HG03575 (cell line): ENCODE measurements at regions not wholly inside any gene's neighbourhood (a gene's known extent, or its start where the extent isn't known, plus 50 kb on each side); places are given as distances from the start of the nearest gene placed in this dataset.
"Not testable (repeated sequence)": the region's sequence is repeated elsewhere in the genome, so short reads cannot be mapped to it uniquely, and the experiment has no call there.

Experiments used
- ATAC-seq: cut with Tn5 transposase; IDR thresholded peaks from one replicate; pipeline ENCODE4 v1.9.1; 2021; ENCODE audit not compliant: unreplicated experiment, insufficient number of reproducible peaks, low FRiP score; ENCODE audit errors: extremely low read depth

- no peak for ATAC-seq
Measured at GRCh38 chr3:125645616-125646015, 50.3 kb upstream of the OSBPL11 start.

DNA sequence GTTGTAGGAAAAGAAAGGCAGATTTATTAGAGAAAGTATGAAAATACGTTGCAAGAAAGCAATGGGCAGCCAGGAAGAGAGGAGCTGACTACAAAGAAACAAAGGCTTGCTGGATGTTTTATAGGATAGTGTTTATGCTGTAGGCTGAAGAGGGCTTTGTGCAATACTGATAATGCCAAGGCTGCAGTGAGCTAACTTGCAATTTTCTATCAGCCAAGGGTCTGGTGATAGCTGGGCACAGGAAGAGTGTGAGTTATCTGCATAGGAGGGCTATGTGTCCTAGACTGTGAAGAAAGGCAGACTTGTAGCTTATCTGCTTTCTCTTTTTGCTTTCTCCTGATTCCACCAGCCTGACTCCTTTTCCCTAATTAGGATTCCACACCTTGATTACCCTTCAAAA is 51.3 kb upstream of the OSBPL11 start:
- no peak for ATAC-seq

GRCh38 chr3:125647318-125648014 is 52.2 kb upstream of the OSBPL11 start:
- no peak for ATAC-seq

GRCh38 chr3:125651244-125651643 is 55.9 kb upstream of the OSBPL11 start:
- no peak for ATAC-seq

DNA sequence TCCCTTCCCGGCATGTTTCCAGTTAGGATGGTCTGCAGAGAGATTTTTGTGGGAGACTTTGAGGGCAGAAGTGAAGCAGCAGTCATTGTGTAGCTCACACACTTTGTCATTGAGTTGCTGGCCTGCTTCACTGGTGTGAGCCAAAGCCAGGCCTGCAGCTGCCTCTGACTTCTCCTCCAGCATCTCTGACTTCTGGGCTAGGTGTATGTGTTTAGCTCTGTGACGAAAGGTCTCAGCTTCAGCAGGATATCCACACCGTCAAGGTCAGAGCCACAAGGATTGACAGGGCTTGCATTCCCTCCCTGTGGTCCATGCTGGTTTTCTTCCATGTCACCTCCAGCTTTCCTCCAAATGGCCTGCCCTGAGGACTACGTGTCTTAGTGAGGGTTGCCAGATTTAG is 57.1 kb upstream of the OSBPL11 start:
- ATAC-seq, result no peak

GRCh38 chr3:125654526-125654925 is 59.2 kb upstream of the OSBPL11 start:
- no peak for ATAC-seq

GRCh38 chr3:125662675-125663074 is 67.4 kb upstream of the OSBPL11 start:
- ATAC-seq, result no peak

DNA sequence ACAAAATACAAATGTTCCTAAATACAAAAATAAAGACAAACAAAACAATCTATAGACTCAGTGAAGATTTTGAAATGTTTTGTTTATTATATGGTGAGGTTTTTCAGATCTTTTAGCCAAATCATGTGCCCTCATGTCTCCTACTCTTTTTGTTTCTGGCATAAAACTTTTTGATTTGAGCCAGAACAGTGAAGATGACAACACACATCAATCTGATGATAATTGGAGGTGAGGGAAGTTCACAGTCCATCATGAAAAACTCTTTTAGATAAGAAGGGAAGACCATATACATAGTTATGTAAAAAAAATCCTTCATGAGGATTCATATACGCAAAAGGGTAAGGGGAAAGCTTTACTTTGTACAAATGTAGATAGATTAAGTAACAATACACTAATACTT is 75.1 kb upstream of the OSBPL11 start:
- no peak for ATAC-seq

GRCh38 chr3:125670945-125671344 is 75.6 kb upstream of the OSBPL11 start:
- no peak for ATAC-seq

GRCh38 chr3:125671461-125672243 is 76.4 kb upstream of the OSBPL11 start:
- no peak for ATAC-seq

GRCh38 chr3:125675791-125676190 is 80.5 kb upstream of the OSBPL11 start:
- ATAC-seq, result no peak

DNA sequence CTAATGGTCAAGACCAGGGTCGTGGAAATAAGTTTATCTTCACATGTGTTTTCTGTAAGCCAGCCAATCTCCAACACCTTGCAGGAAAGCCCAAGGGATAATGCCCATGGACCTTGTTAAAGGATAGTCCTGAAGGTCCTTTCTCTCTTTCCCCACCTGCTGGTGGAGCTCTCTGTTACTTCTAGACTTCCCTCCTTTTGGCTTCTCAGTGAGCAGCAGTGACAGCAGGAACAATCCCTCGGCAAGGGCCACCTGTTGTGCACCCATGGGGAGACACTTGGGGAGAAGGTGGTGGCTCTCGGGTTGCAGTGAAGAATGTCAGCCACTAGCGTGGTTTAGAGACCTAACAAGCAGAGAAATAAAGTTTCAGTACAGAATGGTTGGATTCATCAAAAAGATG is 84.0 kb upstream of the OSBPL11 start:
- no peak for ATAC-seq

DNA sequence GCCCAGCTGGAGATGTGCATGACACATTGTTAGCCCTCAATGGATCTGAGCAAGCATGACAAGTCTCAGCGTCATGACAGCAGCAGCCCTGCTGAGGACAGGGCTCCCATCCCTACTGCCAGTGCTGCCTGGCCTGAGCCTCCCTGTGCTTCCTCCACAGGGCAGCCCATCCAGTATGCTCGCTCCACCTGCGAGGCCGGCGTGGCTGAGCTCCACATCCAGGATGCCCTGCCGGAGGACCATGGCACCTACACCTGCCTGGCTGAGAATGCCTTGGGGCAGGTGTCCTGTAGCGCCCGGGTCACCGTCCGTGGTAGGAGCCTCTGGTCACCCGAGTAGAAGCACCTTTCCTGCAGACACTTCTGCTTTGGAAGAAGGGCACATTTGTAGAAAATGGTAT is 85.8 kb upstream of the OSBPL11 start:
- ATAC-seq, result no peak

GRCh38 chr3:125681906-125682305 is 86.6 kb upstream of the OSBPL11 start:
- ATAC-seq, result not testable (repeated sequence)

DNA sequence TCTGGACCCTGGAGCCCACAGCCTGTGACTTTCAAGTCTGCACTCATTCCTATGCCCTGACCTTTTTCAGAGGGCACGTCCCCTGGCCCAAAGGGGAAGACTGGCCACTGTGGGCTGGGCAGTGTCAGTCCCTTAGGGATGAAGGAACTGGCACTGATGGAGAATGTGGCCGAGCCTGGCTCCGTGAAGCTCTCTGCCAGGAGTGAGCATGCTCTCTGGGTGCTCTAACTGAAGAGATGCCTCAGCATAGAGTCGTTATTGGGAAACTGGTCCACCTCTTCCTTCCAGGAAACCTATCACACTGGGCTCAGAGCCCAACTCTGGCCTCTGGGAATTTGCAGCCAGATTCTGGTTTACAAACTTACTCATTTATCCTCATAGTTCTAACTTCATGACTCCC is 87.3 kb upstream of the OSBPL11 start:
- ATAC-seq, result not testable (repeated sequence)

- ATAC-seq, result no peak
Measured at GRCh38 chr3:125683067-125683829, 88.0 kb upstream of the OSBPL11 start.

DNA sequence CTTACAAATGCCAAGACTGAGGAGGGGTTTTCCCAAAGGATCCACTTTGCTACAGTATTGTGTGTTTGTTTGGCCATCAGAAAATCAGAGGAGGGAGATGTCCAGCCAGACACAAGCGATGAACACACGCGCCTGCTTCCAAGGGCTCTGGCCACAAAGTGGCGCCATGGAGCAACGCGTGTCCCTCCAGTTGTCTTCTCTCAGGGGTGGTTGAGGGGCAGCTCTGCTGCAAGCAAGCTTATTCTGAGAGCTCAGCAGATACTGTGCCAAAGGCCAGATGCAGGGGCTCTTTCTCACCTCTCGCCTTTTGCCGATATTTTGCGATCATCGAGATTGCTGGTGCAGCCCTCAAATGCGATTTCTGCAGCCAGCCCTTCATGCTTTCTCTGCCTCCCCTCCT is 88.9 kb upstream of the OSBPL11 start:
- ATAC-seq, result no peak

DNA sequence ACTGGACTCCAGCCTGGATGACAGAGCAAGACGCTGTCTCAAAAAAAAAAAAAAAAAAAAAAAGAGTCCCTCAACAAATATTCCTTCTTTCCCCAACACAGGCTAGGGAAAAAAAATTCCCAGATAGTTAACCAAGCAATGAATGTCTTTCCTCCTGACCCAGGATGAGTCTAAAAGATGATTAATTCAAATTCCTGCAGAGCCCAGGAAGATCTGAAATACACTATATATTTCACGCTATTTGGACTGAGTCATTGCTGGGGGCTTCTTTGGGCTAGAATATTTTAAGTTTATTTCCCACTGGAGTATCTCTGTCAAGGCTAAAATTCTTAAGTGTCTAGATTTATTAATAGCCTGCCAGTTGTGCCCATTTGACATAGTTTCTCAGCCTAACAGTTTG is 90.4 kb upstream of the OSBPL11 start:
- not testable (repeated sequence) for ATAC-seq

GRCh38 chr3:125692361-125692760 is 97.1 kb upstream of the OSBPL11 start:
- no peak for ATAC-seq

- ATAC-seq, result no peak
Measured at GRCh38 chr3:125693887-125694286, 98.6 kb upstream of the OSBPL11 start.
